Fibroblast of the aortic adventitia (primary cell): ENCODE measurements at regions not wholly inside any gene's neighbourhood (a gene's known extent, or its start where the extent isn't known, plus 50 kb on each side); places are given as distances from the start of the nearest gene placed in this dataset.

ENCODE experiments used
- DNase-seq: peaks from one replicate; pipeline ENCODE4 v3.0.0-alpha.2; 2010; ENCODE audit warnings: low read depth
- H3K4me3 ChIP-seq: 2 replicates; pipeline ENCODE4 v1.5.1; 2011; ENCODE audit warnings: low read depth, mild to moderate bottlenecking, control low read depth, low read length, moderate library complexity
- CTCF ChIP-seq: IDR thresholded peaks from 2 replicates; pipeline ENCODE4 v1.5.1; 2011; ENCODE audit warnings: mild to moderate bottlenecking, low read length, control low read depth, inconsistent platforms; ENCODE audit not compliant: insufficient read depth

GRCh38 chr2:5886462-5886861 is 194.3 kb downstream of the SOX11 start:
- H3K4me3 ChIP-seq = no peak overlapping the region
- no peak for TF ChIP-seq CTCF
- no peak for DNase-seq

- DNase-seq = no peak
- TF ChIP-seq CTCF = no peak
- no peak overlapping the region for H3K4me3 ChIP-seq
Measured at GRCh38 chr2:5888126-5888525, 195.9 kb downstream of the SOX11 start.

GRCh38 chr2:5889519-5889918 is 197.3 kb downstream of the SOX11 start:
- no peak for DNase-seq
- no peak overlapping the region for H3K4me3 ChIP-seq
- TF ChIP-seq CTCF = no peak

GRCh38 chr2:5894355-5894754 is 202.2 kb downstream of the SOX11 start:
- DNase-seq = no peak
- TF ChIP-seq CTCF = no peak
- H3K4me3 ChIP-seq = no peak overlapping the region

GRCh38 chr2:5895284-5895683 is 203.1 kb downstream of the SOX11 start:
- DNase-seq = no peak
- TF ChIP-seq CTCF = no peak
- no peak overlapping the region for H3K4me3 ChIP-seq

- no peak for TF ChIP-seq CTCF
- H3K4me3 ChIP-seq = no peak overlapping the region
- DNase-seq = no peak
Measured at GRCh38 chr2:5897249-5897648, 205.1 kb downstream of the SOX11 start.

- no peak for DNase-seq
- H3K4me3 ChIP-seq = no peak overlapping the region
- no peak for TF ChIP-seq CTCF
Measured at GRCh38 chr2:5898667-5899066, 206.5 kb downstream of the SOX11 start.
